DOHH2 (cell line): ENCODE measurements at regions not wholly inside any gene's neighbourhood (a gene's known extent, or its start where the extent isn't known, plus 50 kb on each side); places are given as distances from the start of the nearest gene placed in this dataset.
"Not testable (repeated sequence)": the region's sequence is repeated elsewhere in the genome, so short reads cannot be mapped to it uniquely, and the experiment has no call there.

Experiments used
- H3F3A ChIP-seq: fragments of 200-600 bp; sonication (generic), shearing (Covaris generic); 2 replicates; pipeline ENCODE4 v1.6.0; 2016; ENCODE audit warnings: antibody characterized with exemption, mild to moderate bottlenecking; ENCODE audit not compliant: control insufficient read depth, insufficient read depth
- H3K27ac ChIP-seq: fragments of 200-600 bp; sonication (generic); 2 replicates; pipeline ENCODE4 v1.5.1; 2014; ENCODE audit warnings: low read depth, mild to moderate bottlenecking, low read length, moderate library complexity
- H3K27me3 ChIP-seq: fragments of 200-600 bp; sonication (generic); 2 replicates; pipeline ENCODE4 v1.6.1; 2014; ENCODE audit warnings: mild to moderate bottlenecking, low read length, mixed read lengths; ENCODE audit not compliant: control insufficient read depth
- H3K36me3 ChIP-seq: fragments of 200-600 bp; sonication (generic); 2 replicates; pipeline ENCODE4 v1.6.1; 2014; ENCODE audit warnings: mild to moderate bottlenecking, low read length, moderate library complexity, mixed read lengths; ENCODE audit not compliant: control insufficient read depth
- H3K4me1 ChIP-seq: fragments of 200-600 bp; sonication (generic); 2 replicates; pipeline ENCODE4 v1.6.1; 2014; ENCODE audit warnings: mild to moderate bottlenecking, low read length, mixed read lengths; ENCODE audit not compliant: control insufficient read depth
- H3K4me2 ChIP-seq: fragments of 200-600 bp; sonication (generic); 2 replicates; pipeline ENCODE4 v1.6.0; 2014; ENCODE audit warnings: mild to moderate bottlenecking, low read length, moderate library complexity
- H3K4me3 ChIP-seq: fragments of 200-600 bp; sonication (generic); 2 replicates; pipeline ENCODE4 v1.5.1; 2014; ENCODE audit warnings: mild to moderate bottlenecking, low read length, mixed read lengths
- H3K79me2 ChIP-seq: fragments of 200-600 bp; sonication (generic); 2 replicates; pipeline ENCODE4 v1.6.1; 2014; ENCODE audit warnings: mild to moderate bottlenecking, low read length, mixed read lengths; ENCODE audit not compliant: control insufficient read depth
- H3K9me2 ChIP-seq: fragments of 200-600 bp; sonication (generic); replicated peaks from 2 replicates; pipeline ENCODE4 v1.6.1; 2014; ENCODE audit warnings: mild to moderate bottlenecking, low read length, mixed read lengths; ENCODE audit not compliant: control insufficient read depth
- H3K9me3 ChIP-seq: fragments of 200-600 bp; sonication (generic); 2 replicates; pipeline ENCODE4 v1.6.1; 2014; ENCODE audit warnings: antibody characterized with exemption, low read length, mixed read lengths; ENCODE audit not compliant: control insufficient read depth, insufficient read depth
- H4K20me1 ChIP-seq: fragments of 200-600 bp; sonication (generic); 2 replicates; pipeline ENCODE4 v1.6.0; 2014; ENCODE audit warnings: low read depth, mild to moderate bottlenecking, antibody characterized with exemption, low read length, moderate library complexity; ENCODE audit not compliant: control insufficient read depth, insufficient read depth
- CTCF ChIP-seq: fragments of 200-600 bp; sonication (generic); IDR thresholded peaks from one replicate; pipeline ENCODE4 v1.5.1; 2014; ENCODE audit warnings: antibody characterized with exemption, mild to moderate bottlenecking, low read depth, low read length; ENCODE audit not compliant: poor library complexity, severe bottlenecking
- EZH2phosphoT487 ChIP-seq: fragments of 200-600 bp; sonication (generic); IDR thresholded peaks from 2 replicates; pipeline ENCODE4 v1.6.1; 2017; ENCODE audit warnings: borderline replicate concordance, mild to moderate bottlenecking, antibody characterized with exemption, low read length, moderate library complexity, mixed read lengths

- no peak overlapping the region for H3K4me3 ChIP-seq
- H3K27ac ChIP-seq, result no peak overlapping the region
- H3K79me2 ChIP-seq, result no peaks in the 10 kb centered on the region
- no peaks in the 10 kb centered on the region for H3K9me3 ChIP-seq
- H3K27me3 ChIP-seq, result no peaks in the 10 kb centered on the region
- H3K4me2 ChIP-seq, result no peak overlapping the region
- no peaks in the 10 kb centered on the region for H4K20me1 ChIP-seq
- H3K36me3 ChIP-seq, result no peaks in the 10 kb centered on the region
- no peaks in the 10 kb centered on the region for H3K4me1 ChIP-seq
- H3F3A ChIP-seq, result no peaks in the 10 kb centered on the region
- H3K9me2 ChIP-seq, result no peaks in the 10 kb centered on the region
- TF ChIP-seq CTCF (no peak), EZH2phosphoT487 (no peak)
Measured at GRCh38 chr4:55028196-55028595, 97.2 kb downstream of the KDR start.

GRCh38 chr4:55027596-55027995 is 97.8 kb downstream of the KDR start:
- Histone ChIP-seq H3K4me1 (no peaks in the 10 kb centered on the region), H3K79me2 (no peaks in the 10 kb centered on the region), H3F3A (no peaks in the 10 kb centered on the region), H3K4me3 (no peak overlapping the region), H3K36me3 (no peaks in the 10 kb centered on the region), H3K4me2 (no peak overlapping the region), H3K27me3 (no peaks in the 10 kb centered on the region), H4K20me1 (no peaks in the 10 kb centered on the region), H3K9me3 (no peaks in the 10 kb centered on the region), H3K9me2 (no peaks in the 10 kb centered on the region), H3K27ac (no peak overlapping the region)
- TF ChIP-seq CTCF (no peak), EZH2phosphoT487 (no peak)

- not testable (repeated sequence) for H3K4me2 ChIP-seq, H3K79me2 ChIP-seq, H3K27ac ChIP-seq, H3F3A ChIP-seq, H3K4me1 ChIP-seq, H3K9me3 ChIP-seq, H3K27me3 ChIP-seq, H4K20me1 ChIP-seq, H3K4me3 ChIP-seq, H3K36me3 ChIP-seq, H3K9me2 ChIP-seq
Measured at GRCh38 chr4:55025456-55025855, 99.9 kb downstream of the KDR start.

GRCh38 chr4:55023030-55023429 is 102.4 kb downstream of the KDR start:
- no peaks in the 10 kb centered on the region for H3K79me2 ChIP-seq
- no peaks in the 10 kb centered on the region for H3K9me2 ChIP-seq
- H3K27me3 ChIP-seq, result no peaks in the 10 kb centered on the region; the same call in 1 of the 2 replicates
- H3K4me3 ChIP-seq, result no peak overlapping the region
- H3K4me1 ChIP-seq, result no peaks in the 10 kb centered on the region
- H3K36me3 ChIP-seq, result no peaks in the 10 kb centered on the region
- TF ChIP-seq CTCF, result no peak
- TF ChIP-seq EZH2phosphoT487, result no peak
- no peaks in the 10 kb centered on the region for H4K20me1 ChIP-seq
- H3K27ac ChIP-seq, result no peak overlapping the region
- H3F3A ChIP-seq, result no peaks in the 10 kb centered on the region
- no peaks in the 10 kb centered on the region for H3K9me3 ChIP-seq
- H3K4me2 ChIP-seq, result no peak overlapping the region
